ENCODE measurements at regions not wholly inside any gene's neighbourhood (a gene's known extent, or its start where the extent isn't known, plus 50 kb on each side); places are given as distances from the start of the nearest gene placed in this dataset.

DNA sequence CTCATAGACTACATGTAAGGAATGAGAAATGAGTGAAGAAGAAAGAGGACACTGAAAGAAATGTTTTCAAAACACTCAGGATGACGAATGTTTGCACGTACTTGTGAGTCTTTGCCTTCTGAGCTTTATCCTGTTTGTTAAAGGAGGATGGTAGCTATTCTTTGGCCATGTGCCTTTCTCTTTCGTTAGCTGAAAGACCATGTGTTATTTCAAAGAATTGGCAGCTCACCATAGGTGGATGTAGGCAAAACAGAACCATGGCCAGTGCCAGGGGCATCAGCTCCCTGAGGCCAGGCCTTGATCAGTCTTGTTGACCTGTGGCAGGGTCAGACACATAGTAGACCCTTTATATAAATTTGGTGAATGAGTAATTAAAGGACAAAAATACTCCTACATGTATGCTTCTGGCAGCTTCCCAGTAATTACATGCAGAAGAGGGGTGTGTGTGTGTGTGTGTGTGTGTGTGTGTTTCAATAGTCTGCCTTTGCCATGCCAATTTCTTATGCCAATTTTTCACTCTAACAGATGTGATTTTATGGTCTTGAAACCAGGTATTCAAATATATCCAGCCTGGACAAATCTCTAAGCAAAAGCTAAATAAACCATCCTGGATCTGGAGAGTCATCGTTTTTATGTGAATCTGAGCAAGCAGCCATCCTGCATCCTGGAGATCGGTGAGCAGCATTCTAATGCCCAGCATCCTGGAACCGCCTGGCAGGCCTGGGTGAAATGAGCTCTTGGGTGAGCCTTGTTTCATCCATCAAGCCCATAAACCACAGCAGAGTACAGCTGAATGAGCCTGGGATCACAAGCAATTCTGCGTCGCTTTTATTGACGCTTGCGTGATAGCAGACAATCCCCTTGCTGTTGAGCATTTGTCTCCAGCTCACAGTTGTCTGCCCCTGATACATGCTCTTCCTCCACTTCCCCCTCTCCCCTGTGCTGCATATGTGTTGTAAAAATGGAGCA lies 475.4 kb downstream of the MED10 start:
- 65% methylated on average over 6 of the region's 10 CpGs for WGBS (ENCODE audit: insufficient coverage, low coverage, low lambda C conversion rate, missing lambda C conversion rate)
- no peak for TF ChIP-seq POLR2A (IDR thresholded peaks at IDR 0.05)
- TF ChIP-seq, protein P1, sequence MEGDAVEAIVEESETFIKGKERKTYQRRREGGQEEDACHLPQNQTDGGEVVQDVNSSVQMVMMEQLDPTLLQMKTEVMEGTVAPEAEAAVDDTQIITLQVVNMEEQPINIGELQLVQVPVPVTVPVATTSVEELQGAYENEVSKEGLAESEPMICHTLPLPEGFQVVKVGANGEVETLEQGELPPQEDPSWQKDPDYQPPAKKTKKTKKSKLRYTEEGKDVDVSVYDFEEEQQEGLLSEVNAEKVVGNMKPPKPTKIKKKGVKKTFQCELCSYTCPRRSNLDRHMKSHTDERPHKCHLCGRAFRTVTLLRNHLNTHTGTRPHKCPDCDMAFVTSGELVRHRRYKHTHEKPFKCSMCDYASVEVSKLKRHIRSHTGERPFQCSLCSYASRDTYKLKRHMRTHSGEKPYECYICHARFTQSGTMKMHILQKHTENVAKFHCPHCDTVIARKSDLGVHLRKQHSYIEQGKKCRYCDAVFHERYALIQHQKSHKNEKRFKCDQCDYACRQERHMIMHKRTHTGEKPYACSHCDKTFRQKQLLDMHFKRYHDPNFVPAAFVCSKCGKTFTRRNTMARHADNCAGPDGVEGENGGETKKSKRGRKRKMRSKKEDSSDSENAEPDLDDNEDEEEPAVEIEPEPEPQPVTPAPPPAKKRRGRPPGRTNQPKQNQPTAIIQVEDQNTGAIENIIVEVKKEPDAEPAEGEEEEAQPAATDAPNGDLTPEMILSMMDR (IDR thresholded peaks at IDR 0.05), result no peak
- ATAC-seq, result no peak
- Histone ChIP-seq H3K36me3 (no peaks in the 10 kb centered on the region), H3K9me3 (no peaks in the 10 kb centered on the region), H3K27me3 (no peaks in the 10 kb centered on the region), H3K4me3 (no peak overlapping the region), H3K4me1 (no peaks in the 10 kb centered on the region), H3K27ac (no peak overlapping the region)
- no peak for DNase-seq
- intact Hi-C loops (cut with DNase I), result no loop called here

- Histone ChIP-seq H3K36me3 (no peaks in the 10 kb centered on the region), H3K4me3 (no peak overlapping the region), H3K9me3 (no peaks in the 10 kb centered on the region), H3K27ac (no peak overlapping the region), H3K4me1 (no peaks in the 10 kb centered on the region), H3K27me3 (no peaks in the 10 kb centered on the region)
- DNase-seq (no peak), ATAC-seq (no peak)
- TF ChIP-seq, protein P1 (IDR thresholded peaks at IDR 0.05), result no peak
- no peak for TF ChIP-seq POLR2A (IDR thresholded peaks at IDR 0.05)
- 83% methylated on average over 6 of the region's 6 CpGs for WGBS (ENCODE audit: insufficient coverage, low coverage, low lambda C conversion rate, missing lambda C conversion rate)
- intact Hi-C loops (cut with DNase I), result no loop called here
Measured at GRCh38 chr5:5900350-5900749, 477.9 kb downstream of the ICE1 start.

- intact Hi-C loops (cut with DNase I), result no loop called here
- H3K4me1 ChIP-seq, result no peaks in the 10 kb centered on the region
- no peak for ATAC-seq
- no peak for TF ChIP-seq POLR2A (IDR thresholded peaks at IDR 0.05)
- TF ChIP-seq, protein P1 (IDR thresholded peaks at IDR 0.05), result no peak
- no peak overlapping the region for H3K27ac ChIP-seq
- no peaks in the 10 kb centered on the region for H3K9me3 ChIP-seq
- DNase-seq, result no peak
- 85% methylated on average over 3 of the region's 3 CpGs for WGBS (ENCODE audit: insufficient coverage, low coverage, low lambda C conversion rate, missing lambda C conversion rate)
- H3K27me3 ChIP-seq, result no peaks in the 10 kb centered on the region
- H3K4me3 ChIP-seq, result no peak overlapping the region
- no peaks in the 10 kb centered on the region for H3K36me3 ChIP-seq
Measured at GRCh38 chr5:5899716-5900115, 477.2 kb downstream of the ICE1 start.

DNA sequence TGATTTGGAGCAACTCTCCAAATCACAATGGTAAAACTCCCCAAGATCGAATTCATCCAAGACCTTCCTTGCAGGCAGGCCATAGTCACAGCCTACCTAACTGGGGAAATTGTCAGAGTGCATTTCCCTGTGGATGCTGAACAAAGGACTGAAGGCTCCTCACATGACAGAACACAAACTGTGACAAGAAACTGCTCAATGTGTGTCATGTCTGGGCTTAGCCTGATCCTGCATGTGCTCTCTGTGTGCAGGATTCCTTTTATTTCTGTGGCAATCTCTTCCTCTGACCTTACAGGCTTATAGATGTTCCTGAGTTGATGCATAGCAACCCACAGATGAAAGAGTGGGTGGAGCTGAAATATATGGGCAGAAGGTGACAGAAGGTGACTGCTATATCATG lies 465.8 kb downstream of the ICE1 start:
- Histone ChIP-seq H3K4me1 (no peaks in the 10 kb centered on the region), H3K36me3 (no peaks in the 10 kb centered on the region), H3K27me3 (no peaks in the 10 kb centered on the region), H3K27ac (no peak overlapping the region), H3K4me3 (no peak overlapping the region), H3K9me3 (no peaks in the 10 kb centered on the region)
- no peak for DNase-seq
- WGBS (ENCODE audit: insufficient coverage, low coverage, low lambda C conversion rate, missing lambda C conversion rate), result 100% methylated on average over 1 of the region's 1 CpG
- intact Hi-C loops (cut with DNase I), result loop anchor here in 1 of 2 donors (10.0 kb wide), 1 partner anchor 657 kb away; no protein-coding TSS in a partner anchor
- no peak for TF ChIP-seq POLR2A (IDR thresholded peaks at IDR 0.05)
- TF ChIP-seq, protein P1 (IDR thresholded peaks at IDR 0.05), result no peak
- no peak for ATAC-seq
